GM21825 (cell line): ENCODE measurements at regions not wholly inside any gene's neighbourhood (a gene's known extent, or its start where the extent isn't known, plus 50 kb on each side); places are given as distances from the start of the nearest gene placed in this dataset.
"Not testable (repeated sequence)": the region's sequence is repeated elsewhere in the genome, so short reads cannot be mapped to it uniquely, and the experiment has no call there.

ENCODE experiments used
- ATAC-seq: cut with Tn5 transposase; IDR thresholded peaks from one replicate; pipeline ENCODE4 v1.9.1; 2021; ENCODE audit warnings: mild to moderate bottlenecking, moderate library complexity; ENCODE audit not compliant: unreplicated experiment

GRCh38 chr9:104323967-104324694 is 179.9 kb upstream of the OR13F1 start:
- not testable (repeated sequence) for ATAC-seq

GRCh38 chr9:104326912-104327311 is 177.2 kb upstream of the OR13F1 start:
- ATAC-seq, result no peak

GRCh38 chr9:104329245-104329644 is 174.8 kb upstream of the OR13F1 start:
- ATAC-seq, result no peak

- ATAC-seq, result no peak
Observed at GRCh38 chr9:104330841-104331240, 173.2 kb upstream of the OR13F1 start.

- no peak for ATAC-seq
Observed at GRCh38 chr9:104334549-104334948, 169.5 kb upstream of the OR13F1 start.

GRCh38 chr9:104339692-104340091 is 164.4 kb upstream of the OR13F1 start:
- ATAC-seq, result no peak

GRCh38 chr9:104342552-104342951 is 161.5 kb upstream of the OR13F1 start:
- no peak for ATAC-seq

GRCh38 chr9:104345061-104345460 is 159.0 kb upstream of the OR13F1 start:
- no peak for ATAC-seq

GRCh38 chr9:104350541-104350940 is 153.5 kb upstream of the OR13F1 start:
- ATAC-seq, result no peak

GRCh38 chr9:104351726-104352125 is 152.3 kb upstream of the OR13F1 start:
- no peak for ATAC-seq

GRCh38 chr9:104361207-104361606 is 142.9 kb upstream of the OR13F1 start:
- no peak for ATAC-seq

GRCh38 chr9:104362912-104363472 is 141.1 kb upstream of the OR13F1 start:
- no peak for ATAC-seq

- ATAC-seq, result no peak
Observed at GRCh38 chr9:104367507-104367906, 136.6 kb upstream of the OR13F1 start.

- not testable (repeated sequence) for ATAC-seq
Observed at GRCh38 chr9:104368318-104368717, 135.7 kb upstream of the OR13F1 start.

GRCh38 chr9:104374711-104375110 is 129.4 kb upstream of the OR13F1 start:
- ATAC-seq, result no peak

GRCh38 chr9:104386013-104386412 is 118.0 kb upstream of the OR13F1 start:
- no peak for ATAC-seq

GRCh38 chr9:104386425-104387069 is 117.5 kb upstream of the OR13F1 start:
- peak; percentile 81 for ATAC-seq

- no peak for ATAC-seq
Observed at GRCh38 chr9:104388071-104388470, 116.0 kb upstream of the OR13F1 start.

GRCh38 chr9:104389341-104389740 is 114.7 kb upstream of the OR13F1 start:
- ATAC-seq, result no peak

- ATAC-seq, result not testable (repeated sequence)
Observed at GRCh38 chr9:104394901-104395300, 109.2 kb upstream of the OR13F1 start.

- no peak for ATAC-seq
Observed at GRCh38 chr9:104412238-104412637, 91.8 kb upstream of the OR13F1 start.

GRCh38 chr9:104416470-104416869 is 87.6 kb upstream of the OR13F1 start:
- no peak for ATAC-seq
